ENCODE measurements at regions not wholly inside any gene's neighbourhood (a gene's known extent, or its start where the extent isn't known, plus 50 kb on each side); places are given as distances from the start of the nearest gene placed in this dataset.

DNA sequence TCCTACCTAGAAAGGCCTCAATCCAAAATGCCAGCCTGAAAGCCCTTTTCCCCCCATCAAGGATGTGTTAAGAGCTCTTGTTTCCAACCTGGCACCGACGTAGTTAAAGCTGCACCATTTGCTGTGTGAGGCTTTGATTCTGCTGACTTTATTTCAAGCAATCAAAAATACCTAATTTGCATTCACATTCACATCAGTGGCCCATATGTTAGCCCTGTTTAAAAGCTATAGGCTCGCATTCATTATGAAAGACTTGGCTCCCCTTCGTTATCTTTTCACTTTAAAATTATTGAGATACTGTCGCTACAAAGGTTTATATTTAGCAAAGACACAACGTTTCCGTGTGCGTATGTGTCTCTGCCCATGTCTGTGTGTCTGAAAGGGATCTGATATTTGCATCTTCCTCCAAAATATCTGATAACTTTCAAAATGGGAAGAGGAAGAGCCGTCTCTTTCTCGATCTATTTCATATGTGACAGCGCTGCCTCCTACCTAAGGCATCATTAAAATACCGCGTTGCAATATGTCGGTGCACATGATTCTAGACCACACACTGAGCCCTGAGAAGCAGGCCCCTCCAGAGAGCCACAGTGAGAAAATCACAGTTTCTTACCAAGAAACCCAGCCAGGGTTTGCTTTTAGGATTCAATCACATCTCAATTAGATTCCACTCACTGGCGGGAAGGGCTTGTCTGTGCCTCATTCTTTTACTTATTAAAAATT is 57.1 kb upstream of the ITPRID1 start:
- DNase-seq: no peak

DNA sequence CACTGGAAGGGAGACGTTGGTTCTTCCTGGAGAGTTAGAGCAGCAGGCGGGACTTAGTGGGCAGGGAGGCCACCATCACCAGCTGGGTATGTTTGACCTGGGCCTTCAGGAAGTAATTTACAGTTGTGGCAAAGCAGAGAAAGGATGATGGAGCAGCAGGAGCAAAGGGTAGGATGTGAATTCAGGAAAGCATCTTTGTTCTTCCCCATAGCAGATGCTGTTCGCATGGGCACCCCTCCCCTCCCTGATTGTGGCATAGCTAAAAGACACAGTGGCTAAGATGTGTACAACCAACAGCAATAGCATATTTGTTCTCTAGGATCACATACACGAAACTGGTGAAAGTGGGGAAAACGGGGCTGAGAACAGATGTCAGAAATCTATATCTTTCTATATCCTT is 56.3 kb upstream of the ITPRID1 start:
- DNase-seq: no peak

DNA sequence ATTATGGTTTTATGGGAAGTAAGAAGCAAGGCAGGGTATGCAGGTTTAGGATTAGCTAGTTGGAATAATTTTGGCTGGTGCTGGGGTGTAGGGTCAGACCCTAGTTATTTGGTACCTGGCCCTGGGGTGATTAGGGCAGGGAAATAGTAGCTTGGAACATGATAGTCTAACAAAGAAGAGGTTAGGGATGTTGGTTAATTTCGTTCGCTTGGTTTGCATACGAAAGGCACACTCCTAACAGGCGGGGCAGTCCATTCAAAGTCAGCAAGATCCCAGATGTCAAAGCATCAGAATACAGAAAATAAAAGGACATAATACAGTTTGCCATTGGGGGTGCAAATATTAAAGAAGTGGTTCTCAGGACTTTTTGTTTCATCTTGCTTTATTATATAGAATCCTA is 55.7 kb upstream of the ITPRID1 start:
- DNase-seq: no peak

DNA sequence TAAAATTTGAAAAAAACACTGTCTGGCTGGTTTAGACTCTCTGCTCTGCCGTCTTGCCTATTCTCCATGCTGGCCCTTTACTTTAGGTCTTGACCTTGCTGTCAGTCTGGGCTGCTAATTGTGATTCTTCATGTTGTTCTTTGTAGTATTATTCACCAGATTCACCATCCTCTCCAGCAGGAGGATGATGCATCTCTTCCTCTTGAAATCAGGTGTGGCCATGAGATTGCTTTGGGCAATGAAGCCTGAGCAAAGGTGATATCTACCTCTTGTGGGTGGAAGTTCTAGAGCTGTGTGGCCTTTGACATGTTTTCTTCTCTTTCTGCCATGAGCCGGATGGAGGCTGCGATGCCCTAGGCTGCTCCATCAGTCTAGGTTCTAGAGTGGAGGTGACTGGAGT is 51.3 kb upstream of the ITPRID1 start:
- DNase-seq: no peak
